IMR-90 (cell line): ENCODE measurements at regions not wholly inside any gene's neighbourhood (a gene's known extent, or its start where the extent isn't known, plus 50 kb on each side); places are given as distances from the start of the nearest gene placed in this dataset.

ENCODE experiments used
- ATAC-seq: fragments of 200-7000 bp; cut with Tn5 transposase; 2 replicates; pipeline ENCODE4 v1.9.1; 2020; ENCODE audit warnings: low read depth, mild to moderate bottlenecking, moderate library complexity
- BruUV-seq: library from RNA; stranded (reverse); fragments of 400-500 nt; replicated peaks from 2 replicates; lab custom pipeline; 2021; lab: Mats Ljungman, UMichigan
- CTCF ChIA-PET: fragments of 300-600 bp; formaldehyde crosslinking; extraction: SDS; loops from one replicate; lab custom pipeline; 2021; ENCODE audit warnings: antibody characterized with exemption; lab: Yijun Ruan, JAX
- POLR2A ChIA-PET: fragments of 300-600 bp; sonication (Branson Sonifier 250); formaldehyde crosslinking; loops from one replicate; lab custom pipeline; 2022; ENCODE audit warnings: antibody characterized with exemption; ENCODE audit not compliant: unreplicated experiment; lab: Charles Lee
- DNase-seq: peaks from one replicate; pipeline ENCODE4 v3.0.0; 2013
- H2AFZ ChIP-seq: replicated peaks from 2 replicates; pipeline ENCODE3; 2013; ENCODE audit warnings: low read length, mild to moderate bottlenecking; ENCODE audit not compliant: poor library complexity
- H2AK5ac ChIP-seq: 2 replicates; pipeline ENCODE4 v1.6.1; 2013; ENCODE audit warnings: low read depth, low read length, inconsistent platforms
- H2AK9ac ChIP-seq: replicated peaks from 2 replicates; pipeline ENCODE3; 2013; ENCODE audit warnings: mild to moderate bottlenecking, low read depth, low read length, moderate library complexity; ENCODE audit not compliant: poor library complexity
- H2BK120ac ChIP-seq: 2 replicates; pipeline ENCODE4 v1.6.1; 2013; ENCODE audit warnings: low read depth, low read length, inconsistent platforms
- H2BK15ac ChIP-seq: 3 replicates; pipeline ENCODE4 v1.6.1; 2013; ENCODE audit warnings: low read depth, low read length, inconsistent platforms
- H2BK20ac ChIP-seq: 2 replicates; pipeline ENCODE4 v1.6.1; 2013; ENCODE audit warnings: low read depth, mild to moderate bottlenecking, inconsistent platforms, low read length, moderate library complexity
- H2BK5ac ChIP-seq: 2 replicates; pipeline ENCODE4 v1.6.1; 2013; ENCODE audit warnings: mild to moderate bottlenecking, low read depth, low read length, inconsistent platforms; ENCODE audit not compliant: poor library complexity, severe bottlenecking
- H3K14ac ChIP-seq: replicated peaks from 2 replicates; pipeline ENCODE4 v1.6.1; 2013; ENCODE audit warnings: low read depth, low read length, inconsistent platforms
- H3K18ac ChIP-seq: 2 replicates; pipeline ENCODE4 v1.6.1; 2013; ENCODE audit warnings: low read depth, low read length, control low read depth
- H3K23ac ChIP-seq: 2 replicates; pipeline ENCODE4 v1.6.1; 2013; ENCODE audit warnings: low read depth, low read length, inconsistent platforms
- H3K27ac ChIP-seq: 2 replicates; pipeline ENCODE4 v1.5.1; 2013; ENCODE audit warnings: mild to moderate bottlenecking, control low read depth, low read length; ENCODE audit not compliant: insufficient read depth
- H3K27me3 ChIP-seq: 2 replicates; pipeline ENCODE4 v1.6.1; 2013; ENCODE audit warnings: low read length; ENCODE audit not compliant: control insufficient read depth, insufficient read depth
- H3K36me3 ChIP-seq: 2 replicates; pipeline ENCODE4 v1.6.1; 2013; ENCODE audit warnings: low read length, mixed read lengths; ENCODE audit not compliant: control insufficient read depth, insufficient read depth
- H3K4ac ChIP-seq: 2 replicates; pipeline ENCODE4 v1.6.1; 2013; ENCODE audit warnings: low read depth, low read length, inconsistent platforms
- H3K4me1 ChIP-seq: 2 replicates; pipeline ENCODE4 v1.6.1; 2013; ENCODE audit warnings: low read length, mixed read lengths; ENCODE audit not compliant: control insufficient read depth, insufficient read depth
- H3K4me2 ChIP-seq: 2 replicates; pipeline ENCODE4 v1.6.1; 2013; ENCODE audit warnings: low read depth, mild to moderate bottlenecking, control low read depth, low read length, moderate library complexity
- H3K4me3 ChIP-seq: 2 replicates; pipeline ENCODE4 v1.5.1; 2013; ENCODE audit warnings: low read depth, mild to moderate bottlenecking, control low read depth, low read length, moderate library complexity; ENCODE audit not compliant: insufficient read depth
- H3K56ac ChIP-seq: 2 replicates; pipeline ENCODE4 v1.6.1; 2013; ENCODE audit warnings: low read length, inconsistent platforms; ENCODE audit not compliant: insufficient read depth; ENCODE audit errors: extremely low read depth
- H3K79me1 ChIP-seq, 2 experiments: 2 replicates each; pipeline ENCODE4 v1.6.1; 2013; ENCODE audit warnings: low read length in 2 of 2, inconsistent platforms in 1 of 2, low read depth in 1 of 2
- H3K9ac ChIP-seq: 2 replicates; pipeline ENCODE4 v1.6.1; 2013; ENCODE audit warnings: low read depth, low read length, control low read depth
- H3K9me1 ChIP-seq: 2 replicates; pipeline ENCODE4 v1.6.1; 2013; ENCODE audit warnings: low read length, inconsistent platforms; ENCODE audit not compliant: insufficient read depth
- H3K9me3 ChIP-seq: 2 replicates; pipeline ENCODE4 v1.6.1; 2013; ENCODE audit warnings: low read length; ENCODE audit not compliant: control insufficient read depth, insufficient read depth
- H4K20me1 ChIP-seq: 2 replicates; pipeline ENCODE4 v1.6.1; 2013; ENCODE audit warnings: low read length, inconsistent platforms; ENCODE audit not compliant: insufficient read depth
- H4K5ac ChIP-seq: 2 replicates; pipeline ENCODE4 v1.6.1; 2013; ENCODE audit warnings: mild to moderate bottlenecking, low read depth, low read length, control low read depth
- H4K8ac ChIP-seq, 2 experiments: 2 replicates each; pipeline ENCODE4 v1.6.1; 2013; ENCODE audit warnings: low read depth in 2 of 2, low read length in 2 of 2, control low read depth in 1 of 2, inconsistent platforms in 1 of 2
- H4K91ac ChIP-seq: 2 replicates; pipeline ENCODE4 v1.6.1; 2013; ENCODE audit warnings: low read depth, low read length, inconsistent platforms; ENCODE audit not compliant: insufficient read depth
- BHLHE40 ChIP-seq: fragments of 150-350 bp; IDR thresholded peaks from 2 replicates; pipeline ENCODE4 v1.6.1; 2016; ENCODE audit warnings: mild to moderate bottlenecking, low read depth, low read length
- CEBPB ChIP-seq: IDR thresholded peaks from 2 replicates; pipeline ENCODE4 v1.6.1; 2012; ENCODE audit warnings: low read depth, low read length, improper control_type of control experiment
- CHD1 ChIP-seq: IDR thresholded peaks from 2 replicates; pipeline ENCODE4 v1.6.1; 2012; ENCODE audit warnings: low read depth, low read length, improper control_type of control experiment
- CTCF ChIP-seq: conservative IDR thresholded peaks from 2 replicates; pipeline ENCODE4 v1.5.1; 2012; ENCODE audit warnings: mild to moderate bottlenecking, low read depth, low read length, improper control_type of control experiment
- ELK1 ChIP-seq: fragments of 150-350 bp; IDR thresholded peaks from 2 replicates; pipeline ENCODE4 v1.6.1; 2016; ENCODE audit warnings: low read depth, mild to moderate bottlenecking, low read length, moderate library complexity, borderline replicate concordance
- FOS ChIP-seq: fragments of 150-350 bp; IDR thresholded peaks from 2 replicates; pipeline ENCODE4 v1.6.1; 2016; ENCODE audit warnings: low read depth, low read length
- MAFK ChIP-seq: IDR thresholded peaks from 2 replicates; pipeline ENCODE4 v1.6.1; 2012; ENCODE audit warnings: low read depth, low read length, improper control_type of control experiment
- MAZ ChIP-seq: IDR thresholded peaks from 2 replicates; pipeline ENCODE4 v1.6.1; 2012; ENCODE audit warnings: low read depth, mild to moderate bottlenecking, low read length, improper control_type of control experiment, moderate library complexity, borderline replicate concordance
- MXI1 ChIP-seq: IDR thresholded peaks from 2 replicates; pipeline ENCODE4 v1.6.1; 2012; ENCODE audit warnings: low read depth, mild to moderate bottlenecking, low read length, moderate library complexity, borderline replicate concordance
- NFE2L2 ChIP-seq: fragments of 150-350 bp; IDR thresholded peaks from 2 replicates; pipeline ENCODE4 v1.6.1; 2016; ENCODE audit warnings: low read depth, mild to moderate bottlenecking, low read length
- POLR2A ChIP-seq: IDR thresholded peaks from 2 replicates; pipeline ENCODE4 v1.6.1; 2012; ENCODE audit warnings: mild to moderate bottlenecking, low read depth, low read length
- RAD21 ChIP-seq: IDR thresholded peaks from 2 replicates; pipeline ENCODE4 v1.6.1; 2012; ENCODE audit warnings: low read length, improper control_type of control experiment
- RCOR1 ChIP-seq: IDR thresholded peaks from 2 replicates; pipeline ENCODE4 v1.6.1; 2012; ENCODE audit warnings: mild to moderate bottlenecking, low read length, improper control_type of control experiment; ENCODE audit not compliant: insufficient replicate concordance
- RFX5 ChIP-seq: IDR thresholded peaks from 2 replicates; pipeline ENCODE4 v1.8.0; 2012; ENCODE audit warnings: low read depth, mild to moderate bottlenecking, low read length, moderate library complexity
- SMC3 ChIP-seq: fragments of 150-350 bp; IDR thresholded peaks from 2 replicates; pipeline ENCODE4 v1.6.1; 2016; ENCODE audit warnings: low read depth, mild to moderate bottlenecking, antibody characterized with exemption, low read length, moderate library complexity
- USF2 ChIP-seq: fragments of 150-350 bp; IDR thresholded peaks from 2 replicates; pipeline ENCODE4 v1.6.1; 2017; ENCODE audit warnings: mild to moderate bottlenecking, antibody characterized with exemption, low read length, low read depth
- dilution Hi-C: fragments of 300-500 bp; cut with HindIII; formaldehyde crosslinking; loops from one replicate; pipeline ENCODE4 v1.14.3; 2018; ENCODE audit warnings: low sequenced_read_pairs; ENCODE audit not compliant: unreplicated experiment
- in situ Hi-C: fragments of 300-500 bp; cut with MboI; formaldehyde crosslinking; loops from 3 replicates; pipeline ENCODE4 v1.14.3; 2019; ENCODE audit warnings: low sequenced_read_pairs, inconsistent platforms, mixed read lengths
- intact Hi-C: fragments of 100-400 bp; cut with micrococcal nuclease; formaldehyde crosslinking; loops from 2 replicates; pipeline ENCODE4 v1.10.0; 2022

GRCh38 chr2:34199971-34200370, 600.9 kb upstream of the FAM98A start:
- TF ChIP-seq SMC3 (no peak), CTCF (no peak), BHLHE40 (no peak), CEBPB (no peak), POLR2A (no peak), RCOR1 (no peak), CHD1 (no peak), ELK1 (no peak), FOS (no peak), USF2 (no peak), MAFK (no peak), NFE2L2 (no peak), RAD21 (no peak), MXI1 (no peak), RFX5 (no peak), MAZ (no peak)
- H3K4me3 ChIP-seq, result no peak overlapping the region
- no peak overlapping the region for H2BK20ac ChIP-seq
- no peak overlapping the region for H3K23ac ChIP-seq
- ATAC-seq (no peak), DNase-seq (no peak)
- no peaks in the 10 kb centered on the region for H3K79me1 ChIP-seq
- H3K36me3 ChIP-seq, result no peaks in the 10 kb centered on the region
- no peak overlapping the region for H2AK9ac ChIP-seq
- no peaks in the 10 kb centered on the region for H3K27me3 ChIP-seq
- no peak overlapping the region for H3K4ac ChIP-seq
- POLR2A ChIA-PET, result no interaction called here
- no peaks in the 10 kb centered on the region for H4K20me1 ChIP-seq
- intact Hi-C loops (no loop called here), in situ Hi-C loops (no loop called here), dilution Hi-C loops (no loop called here)
- no peak overlapping the region for H2BK120ac ChIP-seq
- no peaks in the 10 kb centered on the region for H3K9me1 ChIP-seq
- CTCF ChIA-PET, result no interaction called here
- H3K18ac ChIP-seq, result no peak overlapping the region
- H4K91ac ChIP-seq, result no peak overlapping the region
- no peaks in the 10 kb centered on the region for H3K4me1 ChIP-seq
- no peak overlapping the region for H2BK5ac ChIP-seq
- H3K14ac ChIP-seq, result no peak overlapping the region
- BruUV-seq, result no TSS peak
- no peak overlapping the region for H2BK15ac ChIP-seq
- no peak overlapping the region for H4K8ac ChIP-seq
- H3K9me3 ChIP-seq, result 0 out of 2 replicates have a peak, but pooled peaks cover 3% of the 10 kb centered on the region
- H3K4me2 ChIP-seq, result no peak overlapping the region
- H4K5ac ChIP-seq, result no peak overlapping the region
- H3K9ac ChIP-seq, result no peak overlapping the region
- H3K27ac ChIP-seq, result no peak overlapping the region
- H2AFZ ChIP-seq, result no peak overlapping the region
- H2AK5ac ChIP-seq, result no peak overlapping the region
- no peak overlapping the region for H3K56ac ChIP-seq
